Ectodermal cell (in vitro differentiated cells): ENCODE measurements at regions not wholly inside any gene's neighbourhood (a gene's known extent, or its start where the extent isn't known, plus 50 kb on each side); places are given as distances from the start of the nearest gene placed in this dataset.

ENCODE experiments used
- H3K27ac ChIP-seq: 2 replicates; pipeline ENCODE4 v1.7.0; 2013; ENCODE audit warnings: mild to moderate bottlenecking, low read depth, low read length; ENCODE audit not compliant: insufficient read depth, poor library complexity, severe bottlenecking
- H3K27me3 ChIP-seq: 2 replicates; pipeline ENCODE4 v1.7.0; 2013; ENCODE audit warnings: mild to moderate bottlenecking, low read length; ENCODE audit not compliant: insufficient read depth, control insufficient read depth, poor library complexity, severe bottlenecking
- H3K36me3 ChIP-seq: one replicate; pipeline ENCODE4 v1.7.0; 2013; ENCODE audit warnings: low read length; ENCODE audit not compliant: control insufficient read depth, insufficient read depth
- H3K4me1 ChIP-seq: one replicate; pipeline ENCODE4 v1.7.0; 2013; ENCODE audit warnings: low read length; ENCODE audit not compliant: control insufficient read depth, insufficient read depth
- H3K4me3 ChIP-seq: 2 replicates; pipeline ENCODE4 v1.7.0; 2013; ENCODE audit warnings: low read depth, low read length, control low read depth; ENCODE audit not compliant: insufficient read depth
- H3K9me3 ChIP-seq: 2 replicates; pipeline ENCODE4 v1.7.0; 2013; ENCODE audit warnings: mild to moderate bottlenecking, low read length, moderate library complexity; ENCODE audit not compliant: control insufficient read depth
- WGBS, 2 experiments: methylation state at CpG; one replicate each; pipeline ENCODE4 v1.1.7; 2013; ENCODE audit warnings: missing lambda C conversion rate in 2 of 2; 5-methylcytosine and 5-hydroxymethylcytosine counted together

DNA sequence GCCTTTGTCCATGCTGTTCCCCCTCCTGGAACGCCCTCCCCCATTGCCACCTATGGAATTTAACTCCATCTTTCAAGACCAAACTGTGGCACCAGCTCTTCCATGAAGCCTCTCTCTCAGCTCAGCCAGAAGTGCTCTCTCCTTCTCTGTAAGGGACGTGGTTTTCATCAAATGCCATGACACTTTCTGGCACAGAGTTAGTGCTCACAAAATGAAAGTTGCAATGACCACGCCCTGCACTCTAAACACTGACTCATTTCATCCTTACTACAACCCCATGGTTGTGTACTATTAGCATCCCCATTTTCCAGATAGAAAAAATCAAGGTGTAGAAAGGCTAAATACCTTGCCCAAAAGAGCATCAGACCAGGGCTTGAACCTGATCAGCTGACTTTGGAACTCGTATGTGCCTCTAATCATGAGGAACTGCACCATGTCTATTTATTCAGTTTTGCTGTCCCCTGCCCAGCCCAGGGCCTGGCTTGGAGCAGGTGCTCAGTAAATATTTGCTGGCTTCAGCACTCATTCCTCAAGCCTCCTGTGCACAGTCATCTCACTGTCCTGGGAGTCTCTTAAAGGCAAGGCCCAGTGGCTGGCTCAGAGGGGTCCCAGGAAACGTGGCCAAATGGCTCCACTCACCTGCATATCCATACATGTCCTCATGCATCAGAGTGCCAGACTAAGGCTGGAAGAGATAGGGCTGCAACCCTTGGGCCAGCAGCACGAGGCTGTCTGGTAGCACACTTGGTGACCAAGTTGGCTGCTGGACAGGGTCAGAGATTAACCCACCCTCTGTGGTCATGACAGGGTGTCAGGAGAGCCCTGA, 77.9 kb downstream of the MRPL14 start:
- 89 to 94% methylated on average over 6 of the region's 6 CpGs for WGBS, 2 experiments
- no peak overlapping the region for H3K27ac ChIP-seq
- H3K27me3 ChIP-seq, result no peaks in the 10 kb centered on the region

DNA sequence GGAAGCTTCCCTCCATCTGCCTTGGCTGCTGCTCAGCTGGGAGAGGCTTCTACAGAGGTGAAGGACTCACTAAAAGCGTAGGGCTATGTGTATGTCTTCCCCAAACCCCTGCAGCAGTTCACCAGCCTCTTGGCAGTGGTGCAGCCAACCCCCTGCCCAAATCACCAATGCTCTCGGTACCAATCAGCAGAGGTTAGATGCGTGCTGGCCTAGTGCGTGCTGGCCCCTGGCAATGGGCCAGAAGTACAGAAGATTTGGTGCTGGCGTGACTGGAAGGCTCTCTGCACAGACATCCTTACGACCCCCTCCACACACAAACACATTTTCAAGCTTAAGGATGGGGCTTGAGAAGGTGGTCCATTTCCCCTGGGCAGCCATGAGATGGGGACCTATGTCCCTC, 79.0 kb downstream of the MRPL14 start:
- Histone ChIP-seq H3K4me3 (no peak overlapping the region), H3K9me3 (no peaks in the 10 kb centered on the region), H3K36me3 (no peaks in the 10 kb centered on the region), H3K4me1 (peaks cover 23% of the 10 kb centered on the region), H3K27ac (no peak overlapping the region), H3K27me3 (no peaks in the 10 kb centered on the region)
- 93 to 96% methylated on average over 6 of the region's 6 CpGs for WGBS, 2 experiments

More for the DNA sequence above, 77.9 kb downstream of the MRPL14 start:
- Histone ChIP-seq H3K36me3 (no peaks in the 10 kb centered on the region), H3K4me1 (peaks cover 19% of the 10 kb centered on the region), H3K9me3 (no peaks in the 10 kb centered on the region), H3K4me3 (no peak overlapping the region)

DNA sequence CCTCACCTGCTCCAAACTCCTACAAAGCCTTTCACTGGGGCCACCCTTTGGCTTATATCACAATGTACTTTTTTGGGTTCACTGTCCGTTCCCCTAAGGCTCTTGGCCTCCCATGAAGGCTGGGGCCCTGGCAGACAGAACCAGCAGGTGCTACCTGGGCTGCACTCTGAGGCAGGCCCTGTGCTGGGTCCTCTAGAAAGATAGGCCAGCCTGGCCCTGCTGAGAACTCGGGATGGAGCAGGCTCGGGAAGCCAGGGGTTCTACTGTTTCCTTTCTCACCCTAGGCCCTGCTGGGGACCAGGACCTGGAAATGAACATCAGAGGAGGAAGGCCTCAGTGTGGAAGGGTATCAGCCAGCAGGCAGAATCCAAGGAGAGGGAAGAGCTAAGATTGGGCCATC, 79.5 kb downstream of the MRPL14 start:
- Histone ChIP-seq H3K9me3 (no peaks in the 10 kb centered on the region), H3K27ac (no peak overlapping the region), H3K36me3 (no peaks in the 10 kb centered on the region), H3K27me3 (no peaks in the 10 kb centered on the region), H3K4me3 (no peak overlapping the region), H3K4me1 (peaks cover 27% of the 10 kb centered on the region)
- 89 to 94% methylated on average over 3 of the region's 3 CpGs for WGBS, 2 experiments

DNA sequence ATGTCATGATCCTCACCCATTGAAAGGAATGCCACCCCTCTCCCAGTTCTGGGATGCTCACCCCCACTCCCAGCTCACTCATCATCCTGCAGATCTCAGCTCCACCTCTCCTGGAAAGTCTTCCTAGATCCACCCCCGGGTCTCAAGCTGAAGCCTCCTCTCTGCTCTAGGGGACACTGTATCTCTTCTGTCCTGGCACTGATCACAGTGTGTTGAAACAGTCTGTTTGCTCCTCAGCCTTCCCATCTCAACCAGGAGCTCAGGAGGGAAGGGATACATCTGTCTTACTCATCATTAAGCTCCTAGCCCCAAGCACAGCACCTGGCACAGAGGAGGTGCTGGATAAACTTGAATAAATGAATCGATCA, 80.1 kb downstream of the MRPL14 start:
- Histone ChIP-seq H3K27me3 (no peaks in the 10 kb centered on the region), H3K36me3 (no peaks in the 10 kb centered on the region), H3K4me3 (no peak overlapping the region), H3K9me3 (no peaks in the 10 kb centered on the region), H3K4me1 (peaks cover 32% of the 10 kb centered on the region), H3K27ac (no peak overlapping the region)
- WGBS, 2 experiments, result 90% methylated on average over 2 of the region's 2 CpGs

DNA sequence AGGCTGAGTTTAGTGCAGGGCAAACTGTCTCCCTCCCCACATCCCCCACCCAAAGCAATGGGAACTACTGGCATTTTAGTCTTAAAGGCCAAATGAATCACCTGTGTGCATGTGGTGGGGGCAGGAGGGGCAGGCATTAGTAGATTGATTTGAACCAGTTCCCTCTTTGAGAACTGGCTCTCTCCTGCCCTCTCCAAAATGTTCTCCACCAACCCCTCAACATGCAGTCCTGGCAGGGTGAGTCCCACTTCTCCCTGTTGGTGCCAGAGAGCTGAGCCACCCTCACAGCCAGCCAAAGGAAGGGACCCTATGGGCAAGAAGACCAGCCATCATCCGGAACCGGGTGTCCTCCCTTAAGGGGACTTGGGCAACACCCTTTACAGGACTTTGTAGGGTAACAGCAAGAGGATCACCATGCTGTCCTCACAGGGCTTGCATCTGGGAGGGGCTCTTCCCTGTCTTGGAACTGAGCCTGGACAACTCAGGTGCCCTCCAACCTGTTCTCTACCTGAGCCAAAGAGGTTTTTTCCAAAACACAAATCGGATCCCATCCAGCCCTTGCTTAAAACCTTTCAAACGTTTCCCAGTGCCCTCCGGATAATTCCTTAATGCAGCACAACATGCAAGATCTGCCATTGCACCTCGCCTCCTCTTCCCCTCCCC, 80.6 kb downstream of the MRPL14 start:
- H3K4me3 ChIP-seq, result no peak overlapping the region
- WGBS, 2 experiments, result 83 to 85% methylated on average over 6 of the region's 6 CpGs
- H3K4me1 ChIP-seq, result peaks cover 33% of the 10 kb centered on the region
- H3K27ac ChIP-seq, result no peak overlapping the region
- no peaks in the 10 kb centered on the region for H3K27me3 ChIP-seq
- no peaks in the 10 kb centered on the region for H3K36me3 ChIP-seq
- H3K9me3 ChIP-seq, result no peaks in the 10 kb centered on the region

DNA sequence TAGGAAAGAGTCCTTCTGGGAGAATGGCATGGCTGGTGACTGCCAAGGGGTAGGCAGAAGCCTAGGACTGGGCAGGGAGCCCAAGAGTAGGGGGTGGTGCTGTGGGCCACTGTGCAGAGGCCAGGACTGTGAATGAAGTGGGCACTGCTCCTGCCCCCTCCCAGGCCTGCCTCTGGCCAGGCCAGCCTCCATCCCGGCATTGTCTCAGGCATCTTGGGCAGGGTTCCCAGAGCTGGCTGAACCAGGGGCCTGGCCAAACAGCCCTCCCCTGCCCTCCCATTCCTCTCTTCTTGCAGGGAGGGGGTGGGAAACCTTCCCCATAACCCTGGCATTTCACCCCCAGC, 81.6 kb downstream of the MRPL14 start:
- Histone ChIP-seq H3K27ac (no peak overlapping the region), H3K9me3 (no peaks in the 10 kb centered on the region), H3K4me3 (no peak overlapping the region), H3K36me3 (no peaks in the 10 kb centered on the region), H3K4me1 (peaks cover 28% of the 10 kb centered on the region), H3K27me3 (no peaks in the 10 kb centered on the region)
- 87 to 88% methylated on average over 1 of the region's 1 CpG for WGBS, 2 experiments

DNA sequence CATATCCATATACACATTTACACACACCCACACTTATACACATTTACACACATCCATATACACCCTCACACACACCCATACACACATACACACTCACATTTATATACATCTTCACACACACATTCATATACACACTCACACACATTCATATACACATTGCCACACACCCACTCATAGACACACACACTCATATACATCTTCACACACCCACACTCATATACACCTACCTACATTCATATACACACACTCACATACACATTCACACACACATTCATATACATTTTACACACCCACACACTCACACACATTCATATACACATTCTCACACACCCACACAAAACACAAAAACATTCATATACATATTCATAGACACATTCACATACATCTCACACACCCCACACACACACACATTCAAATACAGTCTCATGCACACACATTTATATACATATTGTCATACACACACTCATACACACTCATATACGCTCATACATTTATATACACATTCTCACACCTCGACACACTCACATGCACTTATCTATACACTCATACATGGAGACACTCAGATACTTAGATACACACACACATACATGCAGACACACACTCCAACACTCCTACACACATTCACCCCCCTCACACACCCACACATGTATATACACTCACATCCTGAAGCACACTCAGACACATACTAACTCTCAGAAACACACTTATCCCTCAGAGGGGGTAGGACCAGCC, 82.1 kb downstream of the MRPL14 start:
- no peaks in the 10 kb centered on the region for H3K36me3 ChIP-seq
- no peaks in the 10 kb centered on the region for H3K9me3 ChIP-seq
- H3K4me3 ChIP-seq, result no peak overlapping the region
- H3K27me3 ChIP-seq, result no peaks in the 10 kb centered on the region
- peaks cover 25% of the 10 kb centered on the region for H3K4me1 ChIP-seq
- 92 to 94% methylated on average over 2 of the region's 2 CpGs for WGBS, 2 experiments
- H3K27ac ChIP-seq, result no peak overlapping the region

DNA sequence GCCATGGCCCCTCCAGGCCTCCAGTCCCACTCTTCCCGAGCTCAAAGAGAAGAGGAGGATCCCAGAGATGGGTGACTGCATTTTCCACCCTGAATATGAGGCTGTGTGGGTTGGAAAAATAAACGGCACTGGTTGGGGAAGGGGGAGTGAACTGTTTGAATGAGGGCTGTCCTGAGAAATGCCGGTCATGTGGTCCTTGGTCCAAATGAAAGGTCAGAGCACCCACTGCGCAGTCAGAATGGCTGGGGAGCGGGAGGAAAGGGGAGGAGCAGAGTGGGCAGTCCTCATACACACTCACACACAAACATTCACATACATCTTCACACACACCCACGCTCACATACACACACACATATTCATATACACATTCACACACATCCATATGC, 83.1 kb downstream of the MRPL14 start:
- no peaks in the 10 kb centered on the region for H3K36me3 ChIP-seq
- WGBS, 2 experiments, result 75 to 77% methylated on average over 6 of the region's 6 CpGs
- no peaks in the 10 kb centered on the region for H3K27me3 ChIP-seq
- H3K4me3 ChIP-seq, result no peak overlapping the region
- peak overlapping the region; percentile 47 for H3K27ac ChIP-seq
- peaks cover 30% of the 10 kb centered on the region for H3K4me1 ChIP-seq
- H3K9me3 ChIP-seq, result no peaks in the 10 kb centered on the region

DNA sequence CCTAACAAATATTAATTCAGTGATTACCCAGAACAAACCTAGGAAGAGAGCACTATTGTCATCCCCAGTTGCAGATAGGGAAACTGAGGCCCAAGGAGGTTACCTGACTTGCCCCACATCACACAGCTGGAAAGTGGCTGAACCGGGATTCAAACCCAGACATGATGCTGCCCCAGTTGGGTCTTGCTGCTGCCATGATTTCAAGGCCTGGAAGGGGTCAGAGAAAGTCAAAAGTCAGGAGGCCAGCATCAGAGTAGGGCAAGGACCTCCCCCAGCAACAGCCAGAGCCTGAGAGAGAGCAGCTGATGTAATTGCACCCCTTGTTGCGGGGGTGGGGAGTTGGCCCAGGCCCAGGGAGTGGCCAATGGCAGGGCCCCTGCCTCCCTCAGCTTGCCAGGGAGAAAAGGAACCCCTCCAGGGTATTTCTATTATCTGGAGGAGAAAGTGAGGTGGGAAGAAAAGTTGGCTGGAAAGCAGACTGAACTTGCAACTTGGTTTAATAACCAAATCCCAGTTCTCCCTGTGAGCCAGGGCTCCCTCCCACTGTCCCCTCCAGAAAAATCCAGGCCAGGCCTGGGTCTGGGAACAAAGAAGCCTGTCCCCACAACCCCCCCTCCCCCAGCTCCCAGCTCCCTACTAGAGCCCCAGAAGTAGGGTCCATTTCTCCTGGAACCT, 83.6 kb downstream of the MRPL14 start:
- H3K27me3 ChIP-seq, result no peaks in the 10 kb centered on the region
- no peaks in the 10 kb centered on the region for H3K36me3 ChIP-seq
- H3K27ac ChIP-seq, result peak overlapping the region; percentile 47
- no peak overlapping the region for H3K4me3 ChIP-seq
- no peaks in the 10 kb centered on the region for H3K9me3 ChIP-seq
- peaks cover 32% of the 10 kb centered on the region for H3K4me1 ChIP-seq
- 76 to 80% methylated on average over 2 of the region's 2 CpGs for WGBS, 2 experiments

DNA sequence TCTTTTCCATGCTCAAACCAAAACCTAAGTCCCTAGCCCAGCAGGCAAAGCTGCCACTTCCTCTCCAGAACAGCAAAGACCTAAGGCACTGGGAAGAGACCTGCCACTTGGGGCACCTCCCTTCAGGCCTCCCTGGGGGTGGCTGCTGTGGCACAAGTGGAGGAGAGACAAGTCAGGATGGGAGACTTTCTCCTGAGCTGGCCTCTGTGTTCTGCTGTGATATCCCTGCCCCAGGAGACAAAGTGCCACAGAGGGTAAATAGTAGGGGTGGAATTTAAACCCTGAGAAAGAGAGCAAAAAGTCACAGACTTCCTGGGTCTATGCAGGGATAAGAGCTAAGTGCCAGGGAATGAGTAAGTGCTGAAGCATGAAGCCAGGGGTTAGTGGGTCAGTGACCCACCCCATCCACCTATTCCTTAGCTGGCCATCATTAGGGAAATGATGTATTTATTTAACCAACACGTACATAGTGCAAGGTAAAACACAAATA, 84.2 kb downstream of the MRPL14 start:
- WGBS, 2 experiments, result 60 to 89% methylated on average over 1 of the region's 1 CpG
- Histone ChIP-seq H3K27me3 (no peaks in the 10 kb centered on the region), H3K9me3 (no peaks in the 10 kb centered on the region), H3K4me3 (no peak overlapping the region), H3K4me1 (peaks cover 32% of the 10 kb centered on the region), H3K27ac (peak overlapping the region; percentile 38), H3K36me3 (no peaks in the 10 kb centered on the region)
